ENCODE measurements at regions not wholly inside any gene's neighbourhood (a gene's known extent, or its start where the extent isn't known, plus 50 kb on each side); places are given as distances from the start of the nearest gene placed in this dataset.

DNA sequence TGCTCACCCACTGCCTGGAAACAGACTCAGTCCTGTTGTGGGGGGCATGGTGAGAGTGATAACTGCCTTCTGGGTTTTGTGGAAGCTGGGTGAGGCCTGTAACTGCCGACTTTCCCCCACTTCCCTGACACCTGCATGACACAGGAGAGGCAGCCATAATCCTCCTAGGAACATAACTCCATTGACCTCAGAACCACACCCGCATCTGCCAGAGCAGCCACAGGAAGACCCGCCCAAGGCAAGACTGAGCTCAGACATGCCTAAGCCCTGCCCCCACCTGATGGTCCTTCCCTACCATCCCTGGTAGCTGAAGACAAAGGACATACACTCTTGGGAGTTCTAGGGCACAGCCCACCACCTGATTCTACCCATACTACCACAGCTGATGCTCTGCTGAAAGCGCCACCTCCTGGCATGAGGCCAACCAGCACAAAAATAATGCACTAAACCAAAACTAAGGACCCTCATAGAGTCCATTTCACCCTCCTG, 326.7 kb downstream of the RBM26 start:
- no peak for DNase-seq

DNA sequence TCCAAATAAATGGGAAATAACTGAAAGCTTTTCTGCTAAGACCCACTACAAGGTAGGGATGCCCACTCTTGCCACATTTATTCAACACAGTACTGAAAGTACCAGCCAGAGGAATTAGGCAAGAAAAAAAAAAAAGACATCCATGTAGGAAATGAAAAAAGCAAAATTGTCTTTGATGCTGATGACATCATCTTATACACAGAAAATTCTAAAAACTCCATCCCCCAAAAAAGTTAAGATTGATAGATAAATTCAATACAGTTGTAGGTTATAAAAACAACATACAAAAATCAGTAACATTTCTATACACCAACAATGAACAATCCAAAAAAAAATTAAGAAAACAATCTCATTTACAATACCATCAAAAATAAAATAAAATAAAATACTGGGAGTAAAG, 330.4 kb downstream of the RBM26 start:
- no peak for DNase-seq

DNA sequence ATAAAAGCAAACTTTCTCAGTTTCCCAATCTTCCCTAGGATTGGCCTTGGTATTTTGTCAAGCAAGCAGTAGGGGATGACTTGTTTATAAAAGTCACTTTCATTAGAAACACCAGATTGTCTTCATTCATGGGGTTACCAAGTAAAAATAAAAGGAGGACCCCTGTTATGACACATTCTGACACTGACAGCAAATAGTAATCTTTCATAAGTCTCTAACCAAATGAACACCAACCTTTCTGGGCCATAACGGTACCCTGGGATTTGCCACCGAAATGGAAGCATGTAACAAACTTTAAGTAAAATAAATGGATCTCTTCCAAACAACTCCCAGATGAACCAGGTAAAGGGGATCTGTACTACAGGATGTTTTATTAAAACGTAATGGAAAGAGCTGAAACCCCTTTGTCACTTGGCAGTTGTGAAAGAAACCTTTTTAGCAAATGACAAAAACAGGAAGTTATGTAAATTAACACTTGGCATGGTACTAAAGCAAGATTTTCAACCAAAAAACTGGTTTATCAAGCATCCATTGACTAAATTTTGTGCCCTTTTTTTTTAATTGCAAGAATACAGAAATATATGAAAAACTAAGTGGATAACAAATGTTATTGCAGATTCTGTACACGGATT, 335.6 kb downstream of the RBM26 start:
- DNase-seq = no peak

- DNase-seq = no peak
Observed at GRCh38 chr13:79062291-79062690, 343.8 kb downstream of the RBM26 start.

DNA sequence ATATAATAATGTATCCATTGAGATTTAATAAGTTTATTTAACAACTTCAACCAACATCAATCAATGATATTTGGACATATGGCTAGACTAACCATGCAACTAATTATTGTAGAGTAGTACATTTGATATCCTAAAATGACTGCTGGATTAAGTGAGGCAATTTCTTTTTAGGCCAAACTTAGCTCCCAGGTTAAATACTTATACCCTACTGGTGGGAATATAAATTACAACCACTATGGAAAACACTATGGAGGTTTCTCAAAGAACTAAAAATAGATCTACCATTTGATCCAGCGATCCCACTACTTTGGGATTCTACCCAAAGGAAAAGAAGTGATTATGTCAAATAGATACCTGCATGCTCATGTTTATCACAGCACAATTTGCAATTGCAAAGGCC, 345.8 kb downstream of the RBM26 start:
- DNase-seq = no peak

GRCh38 chr13:79056706-79057105, 349.3 kb downstream of the RBM26 start:
- no peak for DNase-seq

DNA sequence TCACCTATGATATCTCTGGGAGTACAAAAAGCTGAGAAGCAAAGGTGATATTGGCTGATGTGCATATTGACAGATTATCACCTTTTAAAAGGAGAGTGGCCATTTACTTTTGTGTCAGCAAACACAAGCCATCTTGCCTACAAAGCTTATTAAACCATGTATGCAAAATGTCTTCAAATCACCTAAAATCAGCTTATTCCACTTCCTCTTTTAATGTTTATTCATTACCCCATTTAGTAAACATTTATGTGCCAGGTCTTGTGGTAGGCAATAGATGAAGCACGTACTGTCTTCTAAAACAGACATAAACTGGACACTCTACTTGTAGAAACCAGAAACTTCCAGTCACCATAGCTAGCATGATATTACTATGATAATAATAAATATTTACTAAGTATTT, 354.6 kb downstream of the RBM26 start:
- DNase-seq = no peak

DNA sequence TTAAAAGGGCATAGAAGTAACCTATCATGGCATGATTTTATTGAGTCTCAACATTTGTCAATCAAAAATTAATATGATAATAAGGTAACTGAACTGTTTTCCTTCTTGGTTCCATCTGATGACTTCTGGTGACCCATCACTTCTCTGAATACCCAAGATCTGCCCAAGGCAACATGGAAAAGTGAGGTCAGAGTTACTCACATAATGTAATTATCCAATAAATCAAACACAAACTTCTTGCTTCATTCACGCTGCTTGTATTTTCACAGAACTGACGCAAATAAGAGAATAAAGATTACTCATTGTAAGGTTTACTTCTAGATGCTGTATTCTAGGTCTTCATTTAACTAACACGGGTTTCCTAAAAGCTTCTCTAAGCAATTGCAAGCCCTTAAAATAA, 361.6 kb downstream of the RBM26 start:
- DNase-seq = no peak

DNA sequence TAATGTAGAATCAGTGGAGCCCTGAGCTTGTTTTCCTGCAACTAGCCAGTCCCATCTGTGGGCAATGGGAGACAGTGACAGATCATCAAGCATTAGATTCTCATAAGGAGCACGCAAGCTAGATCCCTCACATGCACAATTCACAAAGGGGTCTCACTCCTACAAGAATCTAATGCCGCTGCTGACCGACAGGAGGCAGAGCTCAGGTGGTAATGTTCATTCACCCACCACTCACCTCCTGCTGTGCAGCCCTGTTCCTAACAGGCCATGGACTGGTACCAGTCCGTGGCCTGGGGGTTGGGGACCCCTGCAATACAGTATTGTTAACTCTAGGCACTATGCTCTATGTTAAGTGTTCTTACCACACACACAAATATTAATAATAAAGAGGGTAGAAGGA, 362.8 kb downstream of the RBM26 start:
- no peak for DNase-seq

DNA sequence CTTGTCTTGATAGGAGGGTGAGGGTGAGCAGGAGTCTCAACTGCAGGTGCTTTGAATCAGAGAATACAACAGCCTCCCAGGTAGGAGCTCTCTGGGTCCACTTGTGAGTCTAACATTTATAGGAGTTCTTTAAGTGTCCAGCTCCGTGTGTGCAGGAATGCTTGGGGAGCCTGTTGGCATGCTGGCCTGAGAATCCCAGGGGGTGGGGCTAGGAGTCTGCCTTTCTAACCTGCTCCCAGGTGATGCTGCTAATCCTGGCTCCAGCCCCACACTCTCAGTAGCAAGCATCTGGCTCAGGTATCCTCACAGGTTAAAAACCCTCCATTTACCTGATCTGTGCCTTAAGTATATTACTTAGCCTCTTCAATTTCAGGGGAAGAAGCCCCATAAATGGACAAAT, 368.9 kb downstream of the RBM26 start:
- DNase-seq = no peak

DNA sequence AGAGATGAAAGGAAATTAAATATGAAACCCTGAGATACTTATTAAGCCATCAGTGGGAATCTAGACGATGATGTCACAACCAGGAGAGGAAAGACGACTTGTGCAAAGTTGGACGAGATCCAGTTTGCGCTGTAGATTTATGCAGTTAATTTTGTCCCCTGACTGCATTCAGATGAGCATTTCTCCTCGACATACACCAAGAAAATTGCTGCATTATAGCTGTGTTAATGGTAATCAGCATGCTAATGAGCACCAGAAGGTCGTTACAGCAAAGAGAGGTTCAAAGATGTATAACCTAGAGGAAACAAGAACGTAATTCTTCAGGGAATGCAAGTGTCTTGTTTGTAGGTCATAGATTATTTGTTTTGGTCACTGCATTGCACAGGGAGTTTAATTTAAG, 371.7 kb downstream of the RBM26 start:
- no peak for DNase-seq

DNA sequence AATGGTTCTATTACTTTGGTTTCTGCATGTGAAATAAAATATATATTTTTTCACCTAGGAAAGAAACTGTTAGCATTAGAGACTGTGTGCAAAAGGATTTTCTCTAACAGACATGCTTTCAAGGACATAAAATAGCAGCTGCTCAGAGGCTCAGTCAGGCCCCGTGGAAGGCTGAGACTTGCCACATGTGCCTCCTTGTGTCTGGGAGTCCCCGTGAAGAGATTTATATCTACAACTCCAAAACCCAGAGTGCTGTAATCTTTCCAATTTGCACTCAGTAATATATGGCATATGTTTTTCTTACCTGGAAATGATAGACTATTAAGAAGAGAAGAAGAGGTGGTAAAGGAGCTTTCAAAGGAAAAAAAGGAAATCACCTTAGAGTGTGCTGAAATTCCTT, 371.6 kb upstream of the OBI1 start:
- DNase-seq = no peak

GRCh38 chr13:79018166-79018565, 359.2 kb upstream of the OBI1 start:
- DNase-seq = no peak

DNA sequence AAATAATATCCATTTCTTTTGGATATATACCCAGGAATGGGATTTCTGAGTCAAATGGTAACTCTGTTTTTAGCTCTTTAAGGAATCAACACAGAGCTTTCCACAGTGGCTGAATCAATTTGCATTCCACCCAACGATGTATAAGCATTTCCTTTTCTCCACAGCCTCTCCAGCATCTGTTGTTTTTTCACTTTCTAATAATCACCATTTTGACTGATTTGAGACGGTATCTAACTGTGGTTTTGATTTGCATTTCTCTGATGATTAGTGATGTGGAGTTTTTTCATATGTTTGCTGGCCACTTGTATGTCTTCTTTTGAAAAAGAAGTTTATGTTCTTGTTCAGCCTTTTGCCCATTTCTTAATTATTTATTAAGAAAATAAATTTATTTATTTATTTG, 352.2 kb upstream of the OBI1 start:
- no peak for DNase-seq

DNA sequence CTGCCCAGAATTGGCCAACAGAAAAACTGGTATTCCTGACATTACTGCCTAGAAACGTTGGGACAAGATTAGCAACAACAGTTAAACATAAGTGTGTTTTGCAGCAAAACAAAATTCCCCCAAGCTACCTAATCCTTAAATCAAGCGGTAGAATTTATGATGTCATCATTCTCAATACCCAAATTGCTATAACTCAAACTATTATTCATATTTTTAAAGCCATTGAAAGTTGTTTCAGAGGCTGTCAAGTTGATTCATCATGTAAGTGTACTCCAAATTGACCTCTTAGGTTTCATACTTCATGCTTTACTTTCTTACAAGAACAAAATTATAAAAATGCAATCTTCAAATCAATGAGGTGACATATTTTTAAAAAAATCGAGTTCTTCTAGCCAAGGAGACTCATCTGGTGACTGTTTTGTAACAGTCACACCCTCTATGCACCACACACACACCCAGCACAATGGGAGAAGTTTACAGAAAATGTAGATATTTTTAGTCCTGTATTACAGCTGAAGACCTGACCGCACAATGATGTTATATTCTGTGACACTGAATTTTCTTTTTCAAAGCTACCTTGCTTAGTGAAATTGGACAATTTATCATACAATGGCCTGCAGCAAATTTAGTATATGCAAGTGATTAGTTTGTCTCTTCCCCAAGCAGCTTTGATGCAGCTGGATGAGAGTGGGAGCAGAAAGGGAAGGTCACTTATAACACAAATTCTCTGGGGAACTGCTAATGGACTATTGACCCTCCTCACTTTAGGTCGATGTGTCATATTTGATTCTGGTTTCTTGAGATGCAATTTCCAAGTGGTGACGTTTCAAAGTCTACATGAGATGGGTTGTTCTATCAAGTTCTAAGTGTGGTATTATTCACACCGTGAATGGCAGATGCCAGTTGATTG, 345.3 kb upstream of the OBI1 start:
- no peak for DNase-seq

DNA sequence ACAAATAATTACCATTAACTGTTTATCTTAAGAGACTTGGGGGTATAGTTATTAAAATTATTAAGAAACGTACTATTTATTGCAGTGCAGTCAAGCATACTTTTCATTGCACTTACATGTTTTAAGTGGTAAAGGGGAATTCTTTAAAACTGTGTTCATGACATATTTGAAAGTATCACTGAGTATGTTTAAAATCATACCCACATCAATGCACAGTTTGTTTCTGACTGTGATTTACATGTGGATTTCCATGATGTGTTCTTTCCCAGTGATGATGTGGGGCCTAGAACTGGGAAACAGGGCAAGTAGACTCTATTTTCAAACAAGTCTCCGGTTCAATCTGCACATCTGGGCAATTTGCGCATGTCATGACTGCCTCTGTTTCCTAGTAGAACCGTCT, 340.5 kb upstream of the OBI1 start:
- DNase-seq = no peak

- DNase-seq = no peak
Observed at GRCh38 chr13:78998630-78999315, 339.8 kb upstream of the OBI1 start.

DNA sequence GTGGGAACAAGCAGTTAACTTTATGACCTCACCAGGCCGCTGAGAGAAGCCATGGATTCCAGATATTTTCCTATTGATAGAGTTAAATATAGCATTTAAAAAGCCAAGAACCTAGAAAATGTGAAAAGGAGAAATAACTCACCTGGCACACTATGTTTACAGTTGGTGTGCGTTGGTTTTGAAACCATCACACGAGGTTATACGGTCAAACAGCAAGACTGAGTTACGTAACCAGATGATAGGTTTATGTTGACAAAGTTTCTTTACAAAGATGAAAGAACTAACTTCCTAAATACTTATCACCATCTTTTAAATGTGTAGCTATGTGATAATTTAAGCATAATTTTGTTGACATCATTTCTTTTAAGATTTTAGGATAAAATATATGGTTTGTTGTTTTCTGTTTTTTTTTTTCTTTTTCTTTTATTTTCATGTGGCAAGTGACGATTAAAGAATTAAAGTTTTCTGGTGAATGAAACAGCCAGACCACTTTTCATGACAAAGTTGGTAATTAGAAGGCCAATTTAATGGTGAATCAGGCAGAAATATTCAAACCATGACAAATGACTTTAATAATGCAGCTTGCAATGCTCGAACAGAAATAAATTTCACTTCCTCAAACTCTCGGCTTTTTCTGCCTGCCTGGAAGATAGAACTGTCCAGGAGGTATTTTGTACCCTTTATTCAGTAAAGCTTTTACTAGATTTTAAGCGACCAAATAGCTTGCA, 339.1 kb upstream of the OBI1 start:
- no peak for DNase-seq

GRCh38 chr13:78993792-78994191, 334.8 kb upstream of the OBI1 start:
- no peak for DNase-seq

- no peak for DNase-seq
Observed at GRCh38 chr13:78981913-78982312, 323.0 kb upstream of the OBI1 start.

GRCh38 chr13:78979349-78979748, 320.4 kb upstream of the OBI1 start:
- no peak for DNase-seq

DNA sequence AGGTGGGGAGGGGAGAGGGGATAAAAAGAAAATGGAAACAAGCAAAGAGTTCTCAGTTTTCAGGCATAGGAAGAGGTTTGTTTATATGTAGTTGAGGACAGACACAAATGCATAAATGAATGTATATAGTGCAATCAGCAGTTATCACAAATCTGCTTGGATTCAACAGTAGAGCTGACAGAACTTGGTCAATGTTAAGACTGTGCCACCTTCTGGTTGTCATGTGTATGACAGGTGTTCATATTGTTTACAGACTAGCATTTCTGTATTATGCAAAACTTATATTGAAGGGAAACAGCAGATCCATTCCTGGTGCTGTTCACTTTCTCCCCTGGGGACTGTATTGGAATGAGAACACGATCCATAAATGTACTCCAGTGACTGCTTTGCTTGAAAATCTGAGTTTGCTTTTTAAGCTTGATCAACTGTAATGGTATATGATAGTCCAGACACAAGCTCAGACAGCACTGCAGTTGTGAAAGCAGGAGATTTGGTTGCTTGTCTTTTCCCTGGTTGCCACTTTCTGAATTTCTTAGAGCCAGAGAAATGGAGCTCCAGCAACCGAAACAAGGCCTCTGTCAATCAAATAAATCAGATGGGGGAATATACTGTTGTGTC, 319.5 kb upstream of the OBI1 start:
- DNase-seq = peak; percentile 41

- no peak for DNase-seq
Observed at GRCh38 chr13:78977311-78977710, 318.4 kb upstream of the OBI1 start.

Data from stimulated activated CD4-positive, alpha-beta T cell treated with anti-CD3 and anti-CD28 coated beads, Interleukin-15, amount 100 ng/mL, for 24 hours (primary cell).